H9 (cell line): ENCODE measurements at regions not wholly inside any gene's neighbourhood (a gene's known extent, or its start where the extent isn't known, plus 50 kb on each side); places are given as distances from the start of the nearest gene placed in this dataset.

Experiments
- DNase-seq: peaks from one replicate; pipeline ENCODE4 v3.0.0-alpha.2; 2017
- H2AFZ ChIP-seq: one replicate; pipeline ENCODE4 v1.6.1; 2013; ENCODE audit warnings: mild to moderate bottlenecking, low read length, control low read depth, moderate library complexity
- H2AK5ac ChIP-seq: 2 replicates; pipeline ENCODE4 v1.6.1; 2013; ENCODE audit warnings: low read length, control low read depth, mixed read lengths; ENCODE audit not compliant: insufficient read length
- H2BK120ac ChIP-seq: one replicate; pipeline ENCODE4 v1.6.1; 2013; ENCODE audit warnings: low read depth, mild to moderate bottlenecking, low read length, control low read depth, inconsistent platforms; ENCODE audit not compliant: poor library complexity, severe bottlenecking
- H2BK12ac ChIP-seq: 2 replicates; pipeline ENCODE4 v1.6.1; 2013; ENCODE audit warnings: low read length, control low read depth, mixed read lengths, low read depth; ENCODE audit not compliant: insufficient read length
- H2BK15ac ChIP-seq: 2 replicates; pipeline ENCODE4 v1.6.1; 2013; ENCODE audit warnings: low read depth, low read length, control low read depth
- H2BK20ac ChIP-seq: one replicate; pipeline ENCODE4 v1.6.1; 2013; ENCODE audit warnings: low read depth, mild to moderate bottlenecking, low read length, control low read depth, inconsistent platforms; ENCODE audit not compliant: poor library complexity, severe bottlenecking
- H2BK5ac ChIP-seq: 2 replicates; pipeline ENCODE4 v1.6.1; 2013; ENCODE audit warnings: low read length, control low read depth, mixed read lengths; ENCODE audit not compliant: insufficient read length
- H3K14ac ChIP-seq: 2 replicates; pipeline ENCODE4 v1.6.1; 2013; ENCODE audit warnings: low read length, control low read depth; ENCODE audit not compliant: insufficient read depth
- H3K18ac ChIP-seq: 2 replicates; pipeline ENCODE4 v1.6.1; 2013; ENCODE audit warnings: low read depth, mild to moderate bottlenecking, mixed read lengths, low read length, control low read depth; ENCODE audit not compliant: insufficient read length
- H3K23ac ChIP-seq: 2 replicates; pipeline ENCODE4 v1.6.1; 2013; ENCODE audit warnings: low read length, control low read depth, mixed read lengths, low read depth; ENCODE audit not compliant: insufficient read length
- H3K23me2 ChIP-seq: 2 replicates; pipeline ENCODE4 v1.6.1; 2013; ENCODE audit warnings: low read depth, mild to moderate bottlenecking, mixed read lengths, low read length, control low read depth; ENCODE audit not compliant: insufficient read length, poor library complexity, severe bottlenecking
- H3K27ac ChIP-seq: 2 replicates; pipeline ENCODE4 v1.5.1; 2013; ENCODE audit warnings: low read length, control low read depth, mixed read lengths, low read depth; ENCODE audit not compliant: insufficient read length
- H3K27me3 ChIP-seq: 2 replicates; pipeline ENCODE4 v1.6.1; 2013; ENCODE audit warnings: low read length, control low read depth, inconsistent platforms; ENCODE audit not compliant: insufficient read depth
- H3K4ac ChIP-seq: 2 replicates; pipeline ENCODE4 v1.6.1; 2013; ENCODE audit warnings: low read depth, mild to moderate bottlenecking, control low read depth, inconsistent platforms, low read length, moderate library complexity
- H3K4me1 ChIP-seq: 2 replicates; pipeline ENCODE4 v1.6.1; 2013; ENCODE audit warnings: low read length, control low read depth, inconsistent platforms; ENCODE audit not compliant: insufficient read depth
- H3K4me2 ChIP-seq: 2 replicates; pipeline ENCODE4 v1.6.1; 2013; ENCODE audit warnings: low read length, control low read depth, mixed read lengths; ENCODE audit not compliant: insufficient read length, insufficient read depth
- H3K56ac ChIP-seq: 2 replicates; pipeline ENCODE4 v1.6.1; 2013; ENCODE audit warnings: low read depth, mild to moderate bottlenecking, mixed read lengths, low read length, control low read depth; ENCODE audit not compliant: insufficient read length
- H3K79me1 ChIP-seq: 2 replicates; pipeline ENCODE4 v1.6.1; 2013; ENCODE audit warnings: low read depth, mild to moderate bottlenecking, moderate library complexity, low read length, control low read depth, inconsistent platforms; ENCODE audit not compliant: insufficient read depth, poor library complexity, severe bottlenecking
- H3K79me2 ChIP-seq: 2 replicates; pipeline ENCODE4 v1.6.1; 2013; ENCODE audit warnings: low read length, control low read depth, inconsistent platforms; ENCODE audit not compliant: insufficient read depth
- H3K9ac ChIP-seq: 2 replicates; pipeline ENCODE4 v1.6.1; 2013; ENCODE audit warnings: low read length, control low read depth, mixed read lengths; ENCODE audit not compliant: insufficient read length; ENCODE audit errors: extremely low read depth
- H3K9me3 ChIP-seq: one replicate; pipeline ENCODE4 v1.6.1; 2013; ENCODE audit warnings: low read depth, low read length, inconsistent platforms; ENCODE audit not compliant: control insufficient read depth
- H3T11ph ChIP-seq: one replicate; pipeline ENCODE4 v1.6.1; 2013; ENCODE audit warnings: mild to moderate bottlenecking, low read length, control low read depth, inconsistent platforms
- H4K20me1 ChIP-seq: one replicate; pipeline ENCODE4 v1.6.1; 2013; ENCODE audit not compliant: control insufficient read depth, insufficient read length, insufficient read depth
- H4K5ac ChIP-seq: 2 replicates; pipeline ENCODE4 v1.6.1; 2013; ENCODE audit warnings: low read depth, mild to moderate bottlenecking, mixed read lengths, low read length, control low read depth; ENCODE audit not compliant: insufficient read length
- H4K8ac ChIP-seq: replicated peaks from 2 replicates; pipeline ENCODE4 v1.6.1; 2013; ENCODE audit warnings: low read length, control low read depth, mixed read lengths, low read depth; ENCODE audit not compliant: insufficient read length
- H4K91ac ChIP-seq: 2 replicates; pipeline ENCODE4 v1.6.1; 2013; ENCODE audit warnings: low read depth, mild to moderate bottlenecking, moderate library complexity, mixed read lengths, low read length, control low read depth; ENCODE audit not compliant: insufficient read length
- H3K27ac Mint-ChIP-seq, 3 experiments: 2 replicates in 2 of 3; 3 replicates in 1 of 3; pipeline ENCODE4 v1.8.0; 2020 to 2021; ENCODE audit warnings: mixed read lengths in 3 of 3, mild to moderate bottlenecking in 1 of 3, moderate library complexity in 1 of 3
- H3K27me3 Mint-ChIP-seq: 2 replicates; pipeline ENCODE4 v1.8.0; 2021; ENCODE audit warnings: low read depth, mild to moderate bottlenecking, moderate library complexity, mixed read lengths
- H3K36me3 Mint-ChIP-seq, 3 experiments: 2 replicates in 2 of 3; 3 replicates in 1 of 3; pipeline ENCODE4 v1.8.0; 2020 to 2021; ENCODE audit warnings: low read depth in 3 of 3, mixed read lengths in 3 of 3; ENCODE audit not compliant: insufficient read depth in 1 of 3
- H3K4me1 Mint-ChIP-seq, 2 experiments: 2 replicates each; pipeline ENCODE4 v1.8.0; 2020; ENCODE audit warnings: mixed read lengths in 2 of 2
- H3K4me3 Mint-ChIP-seq, 2 experiments: 2 replicates in 1 of 2; 3 replicates in 1 of 2; pipeline ENCODE4 v1.8.0; 2020 to 2021; ENCODE audit warnings: mild to moderate bottlenecking in 2 of 2, mixed read lengths in 2 of 2, moderate library complexity in 1 of 2
- H3K9me3 Mint-ChIP-seq, 2 experiments: 2 replicates in 1 of 2; 3 replicates in 1 of 2; pipeline ENCODE4 v1.8.0; 2020; ENCODE audit warnings: mild to moderate bottlenecking in 2 of 2, mixed read lengths in 2 of 2, moderate library complexity in 1 of 2
- CTCF ChIP-seq: fragments of 200-600 bp; sonication (generic); conservative IDR thresholded peaks from 3 replicates; pipeline ENCODE4 v1.8.0; 2021; ENCODE audit warnings: antibody characterized with exemption, mild to moderate bottlenecking
- WGBS: extraction: QIAGEN DNeasy Blood & Tissue Kit; methylation state at CpG from one replicate; pipeline ENCODE4 v1.1.7; 2013; ENCODE audit warnings: missing lambda C conversion rate, low lambda C conversion rate, mixed read lengths; ENCODE audit not compliant: insufficient read length; ENCODE audit errors: extremely low coverage; 5-methylcytosine and 5-hydroxymethylcytosine counted together

GRCh38 chr4:123191728-123192127 is 204.9 kb upstream of the SPRY1 start:
- DNase-seq = no peak
- H3K79me2 ChIP-seq = no peaks in the 10 kb centered on the region
- WGBS = no CpG with 5 or more reads among the region's 2 CpGs

More at GRCh38 chr4:123191728-123192127, 204.9 kb upstream of the SPRY1 start:
- H4K20me1 ChIP-seq = no peaks in the 10 kb centered on the region
- Mint-ChIP-seq H3K4me1 (peaks cover 5% of the 10 kb centered on the region in 2 experiments), H3K27me3 (no peaks in the 10 kb centered on the region), H3K36me3 (no peaks in the 10 kb centered on the region; a peak in 1 of 7 replicates), H3K9me3 (no peaks in the 10 kb centered on the region), H3K27ac (no peak overlapping the region), H3K4me3 (no peak overlapping the region)
- no peak overlapping the region for H2BK5ac ChIP-seq
- H3K4me2 ChIP-seq = no peak overlapping the region
- H2BK12ac ChIP-seq = no peak overlapping the region
- H3K27me3 ChIP-seq = no peaks in the 10 kb centered on the region
- H3K56ac ChIP-seq = no peak overlapping the region
- no peak overlapping the region for H3T11ph ChIP-seq
- TF ChIP-seq CTCF = no peak
- no peak overlapping the region for H3K14ac ChIP-seq
- no peak overlapping the region for H3K27ac ChIP-seq
- no peak overlapping the region for H3K4ac ChIP-seq
- H3K9ac ChIP-seq = no peak overlapping the region
- no peak overlapping the region for H2BK20ac ChIP-seq
- H2BK120ac ChIP-seq = no peak overlapping the region
- no peaks in the 10 kb centered on the region for H3K9me3 ChIP-seq
- H3K23me2 ChIP-seq = no peaks in the 10 kb centered on the region
- 0 out of 2 replicates have a peak, but pooled peaks cover under 1% of the 10 kb centered on the region for H3K4me1 ChIP-seq
- H2AK5ac ChIP-seq = no peak overlapping the region
- no peak overlapping the region for H2AFZ ChIP-seq
- H4K91ac ChIP-seq = no peak overlapping the region
- H3K18ac ChIP-seq = no peak overlapping the region
- no peak overlapping the region for H4K5ac ChIP-seq
- no peak overlapping the region for H4K8ac ChIP-seq
- H2BK15ac ChIP-seq = no peak overlapping the region
- H3K23ac ChIP-seq = no peak overlapping the region
- H3K79me1 ChIP-seq = no peaks in the 10 kb centered on the region
